Upper lobe of left lung (tissue), 6 donors: ENCODE measurements at regions not wholly inside any gene's neighbourhood (a gene's known extent, or its start where the extent isn't known, plus 50 kb on each side); places are given as distances from the start of the nearest gene placed in this dataset.

Experiments
- ATAC-seq, 2 donors: fragments of 200-7000 bp; cut with Tn5 transposase; one replicate each; pipeline ENCODE4 v1.9.1; 2022; ENCODE audit warnings: mild to moderate bottlenecking in 2 of 2, moderate library complexity in 2 of 2; ENCODE audit not compliant: low FRiP score in 2 of 2
- DNase-seq, 2 donors: peaks; one replicate each; pipeline ENCODE4 v3.0.0-alpha.2; 2019 to 2020
- H3K27ac ChIP-seq, 4 donors: fragments of 200-600 bp; sonication (generic); one replicate each; pipeline ENCODE4 v1.5.1; 2016 to 2019
- H3K27me3 ChIP-seq, 4 donors: fragments of 200-600 bp; sonication (generic); one replicate each; pipeline ENCODE4 v1.5.1; 2017 to 2019
- H3K36me3 ChIP-seq, 4 donors: fragments of 200-600 bp; sonication (generic); one replicate each; pipeline ENCODE4 v1.5.1; 2016 to 2019
- H3K4me1 ChIP-seq, 4 donors: fragments of 200-600 bp; sonication (generic); one replicate each; pipeline ENCODE4 v1.5.1; 2018 to 2019
- H3K4me3 ChIP-seq, 4 donors: fragments of 200-600 bp; sonication (generic); one replicate each; pipeline ENCODE4 v1.5.1; 2017 to 2019; ENCODE audit warnings: mild to moderate bottlenecking in 2 of 4, moderate library complexity in 1 of 4
- H3K9me3 ChIP-seq, 4 donors: fragments of 200-600 bp; sonication (generic); one replicate each; pipeline ENCODE4 v1.5.1; 2018 to 2019
- EP300 ChIP-seq, 4 donors: sonication (generic); formaldehyde crosslinking; IDR thresholded peaks; one replicate each; pipeline ENCODE4 v1.5.1; 2017; ENCODE audit warnings: antibody characterized with exemption in 4 of 4, control low read depth in 2 of 4
- POLR2A ChIP-seq, 4 donors: fragments of 450-650 bp; IDR thresholded peaks; one replicate each; pipeline ENCODE4 v1.5.1; 2016 to 2017; ENCODE audit warnings: antibody characterized with exemption in 4 of 4, mild to moderate bottlenecking in 2 of 4
- POLR2AphosphoS5 ChIP-seq, 2 donors: sonication (generic); formaldehyde crosslinking; IDR thresholded peaks; one replicate each; pipeline ENCODE4 v1.5.1; 2017; ENCODE audit warnings: antibody characterized with exemption in 2 of 2
- WGBS, 2 donors: methylation state at CpG; one replicate each; pipeline ENCODE4 v1.1.5; 2017 to 2018; 5-methylcytosine and 5-hydroxymethylcytosine counted together
- TF ChIP-seq, protein P1 (sequence below), 6 experiments: fragments of 450-650 bp in 4 of 6; fragments of 200-600 bp in 2 of 6; sonication (generic) in 2 of 6; IDR thresholded peaks; one replicate each; pipeline ENCODE4 v1.5.1; 2016 to 2019; ENCODE audit warnings: antibody characterized with exemption in 6 of 6
- donor health status: DM: no; HTN: no; CAD: no; lungs with moderate emphysema.
- donor health status: DM: no; HTN: yes; CAD: no; lungs with severe emphysema.

DNA sequence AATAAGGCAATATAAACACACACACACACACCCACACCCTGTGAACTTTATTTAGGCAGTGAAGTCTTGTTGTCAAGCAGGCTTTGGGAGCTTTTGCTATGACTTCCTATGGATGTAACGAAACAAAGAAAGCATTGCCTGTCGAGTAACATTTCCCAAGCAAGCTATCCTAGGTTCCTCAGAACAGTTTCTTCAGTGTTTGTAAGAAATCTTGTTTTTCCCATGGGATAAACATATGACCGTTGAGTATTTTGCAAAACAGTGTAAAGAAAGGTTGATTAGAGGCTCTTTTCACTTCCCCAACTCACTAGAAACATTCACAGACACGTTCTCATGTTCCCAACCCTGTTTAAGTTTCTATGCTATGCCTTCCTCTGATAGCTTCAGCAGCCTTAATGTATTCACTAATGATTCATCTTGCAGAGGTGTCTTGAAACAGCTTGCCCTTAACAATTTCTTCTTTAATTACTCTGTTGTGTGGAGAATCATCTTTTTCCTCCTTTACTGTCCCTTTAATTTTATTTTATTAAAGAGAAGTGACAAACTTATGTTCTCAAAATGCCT is 1947.1 kb upstream of the TENM3 start:
- DNase-seq (no peak), ATAC-seq (no peak)
- Histone ChIP-seq H3K27ac (no peak overlapping the region), H3K4me1 (no peaks in the 10 kb centered on the region), H3K4me3 (no peak overlapping the region), H3K36me3 (no peaks in the 10 kb centered on the region), H3K27me3 (no peaks in the 10 kb centered on the region), H3K9me3 (no peaks in the 10 kb centered on the region)
- WGBS, 2 donors = 39 to 41% methylated on average over 4 of the region's 4 CpGs
- TF ChIP-seq EP300 (IDR thresholded peaks at IDR 0.05) (no peak), POLR2A (IDR thresholded peaks at IDR 0.05) (no peak), POLR2AphosphoS5 (IDR thresholded peaks at IDR 0.05) (no peak)
- TF ChIP-seq, protein P1, sequence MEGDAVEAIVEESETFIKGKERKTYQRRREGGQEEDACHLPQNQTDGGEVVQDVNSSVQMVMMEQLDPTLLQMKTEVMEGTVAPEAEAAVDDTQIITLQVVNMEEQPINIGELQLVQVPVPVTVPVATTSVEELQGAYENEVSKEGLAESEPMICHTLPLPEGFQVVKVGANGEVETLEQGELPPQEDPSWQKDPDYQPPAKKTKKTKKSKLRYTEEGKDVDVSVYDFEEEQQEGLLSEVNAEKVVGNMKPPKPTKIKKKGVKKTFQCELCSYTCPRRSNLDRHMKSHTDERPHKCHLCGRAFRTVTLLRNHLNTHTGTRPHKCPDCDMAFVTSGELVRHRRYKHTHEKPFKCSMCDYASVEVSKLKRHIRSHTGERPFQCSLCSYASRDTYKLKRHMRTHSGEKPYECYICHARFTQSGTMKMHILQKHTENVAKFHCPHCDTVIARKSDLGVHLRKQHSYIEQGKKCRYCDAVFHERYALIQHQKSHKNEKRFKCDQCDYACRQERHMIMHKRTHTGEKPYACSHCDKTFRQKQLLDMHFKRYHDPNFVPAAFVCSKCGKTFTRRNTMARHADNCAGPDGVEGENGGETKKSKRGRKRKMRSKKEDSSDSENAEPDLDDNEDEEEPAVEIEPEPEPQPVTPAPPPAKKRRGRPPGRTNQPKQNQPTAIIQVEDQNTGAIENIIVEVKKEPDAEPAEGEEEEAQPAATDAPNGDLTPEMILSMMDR (IDR thresholded peaks at IDR 0.05) = no peak

DNA sequence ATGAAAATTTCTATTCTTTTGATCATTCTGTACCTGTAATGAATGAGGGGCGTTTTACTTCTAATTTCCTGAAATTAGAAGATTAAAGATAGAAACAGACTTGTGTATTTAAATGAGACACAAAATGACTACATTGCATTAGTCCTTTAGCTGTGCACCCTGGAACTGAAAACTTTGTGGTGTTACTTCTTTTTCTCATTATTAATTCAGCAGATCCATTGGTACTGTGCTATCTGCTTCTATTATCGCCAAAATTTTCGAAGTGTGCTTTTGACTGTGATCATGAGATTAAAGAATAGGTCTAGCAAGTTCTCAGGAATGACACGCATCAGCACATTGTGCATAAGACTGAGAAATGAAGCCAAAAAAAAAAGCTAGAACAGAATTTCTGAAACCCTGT is 1938.9 kb upstream of the TENM3 start:
- Histone ChIP-seq H3K27me3 (no peaks in the 10 kb centered on the region), H3K4me3 (no peak overlapping the region), H3K4me1 (no peaks in the 10 kb centered on the region), H3K27ac (no peak overlapping the region), H3K36me3 (no peaks in the 10 kb centered on the region), H3K9me3 (no peaks in the 10 kb centered on the region)
- ATAC-seq (no peak), DNase-seq (no peak)
- WGBS, 2 donors = 57 to 78% methylated on average over 4 of the region's 4 CpGs
- no peak for TF ChIP-seq POLR2A (IDR thresholded peaks at IDR 0.05)
- no peak for TF ChIP-seq EP300 (IDR thresholded peaks at IDR 0.05)
- no peak for TF ChIP-seq POLR2AphosphoS5 (IDR thresholded peaks at IDR 0.05)
- TF ChIP-seq, protein P1 (IDR thresholded peaks at IDR 0.05) = no peak

DNA sequence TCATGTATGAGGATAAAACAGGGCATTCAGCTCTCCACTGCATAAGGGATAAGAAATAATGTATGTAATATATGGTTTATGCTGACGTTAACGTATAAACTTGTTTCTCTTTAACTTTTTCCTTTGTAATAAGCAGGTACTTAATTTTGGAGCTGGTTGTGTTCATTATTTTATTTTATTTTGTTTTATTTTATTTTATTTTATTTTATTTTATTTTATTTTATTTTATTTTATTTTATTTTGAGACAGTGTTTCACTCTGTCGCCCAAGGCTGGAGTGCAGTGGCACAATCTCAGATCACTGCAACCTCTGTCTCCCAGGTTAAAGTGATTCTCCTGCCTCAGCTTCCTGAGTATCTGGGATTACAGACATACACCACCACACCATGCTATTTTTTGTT is 1932.6 kb upstream of the TENM3 start:
- no peak for ATAC-seq
- no peak for DNase-seq
- Histone ChIP-seq H3K36me3 (no peaks in the 10 kb centered on the region), H3K9me3 (no peaks in the 10 kb centered on the region), H3K4me1 (no peaks in the 10 kb centered on the region), H3K27me3 (no peaks in the 10 kb centered on the region), H3K27ac (no peak overlapping the region), H3K4me3 (no peak overlapping the region)
- TF ChIP-seq, protein P1 (IDR thresholded peaks at IDR 0.05) = no peak
- no peak for TF ChIP-seq POLR2A (IDR thresholded peaks at IDR 0.05)
- 93 to 98% methylated on average over 3 of the region's 3 CpGs for WGBS, 2 donors

DNA sequence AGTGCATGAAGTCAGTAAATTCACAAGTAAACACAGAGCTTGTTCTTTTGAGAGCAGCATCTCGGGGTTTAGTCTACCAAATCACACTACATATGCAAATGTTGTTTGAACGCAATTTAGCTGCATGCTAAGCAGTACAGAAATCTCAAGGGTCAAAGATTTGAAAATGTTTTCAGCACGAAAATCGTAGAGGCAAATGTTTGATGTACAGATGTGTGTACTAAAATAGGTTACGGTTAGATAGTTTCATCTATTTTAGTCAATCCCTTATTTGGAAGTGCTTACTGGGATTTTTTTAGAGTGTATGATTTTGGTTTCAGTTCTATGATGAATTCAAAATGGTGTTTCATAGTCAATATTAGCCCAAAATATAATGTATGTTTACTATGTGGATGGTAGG is 1928.2 kb upstream of the TENM3 start:
- H3K36me3 ChIP-seq = no peaks in the 10 kb centered on the region
- H3K4me3 ChIP-seq = no peak overlapping the region
- no peaks in the 10 kb centered on the region for H3K9me3 ChIP-seq
- WGBS, 2 donors = 61 to 73% methylated on average over 5 of the region's 5 CpGs
- ATAC-seq (no peak), DNase-seq (no peak)
- no peaks in the 10 kb centered on the region for H3K27me3 ChIP-seq
- H3K4me1 ChIP-seq = no peaks in the 10 kb centered on the region
- H3K27ac ChIP-seq = no peak overlapping the region
- TF ChIP-seq POLR2AphosphoS5 (IDR thresholded peaks at IDR 0.05) = no peak
- TF ChIP-seq EP300 (IDR thresholded peaks at IDR 0.05) = no peak
- no peak for TF ChIP-seq POLR2A (IDR thresholded peaks at IDR 0.05)
- TF ChIP-seq, protein P1 (IDR thresholded peaks at IDR 0.05) = no peak

DNA sequence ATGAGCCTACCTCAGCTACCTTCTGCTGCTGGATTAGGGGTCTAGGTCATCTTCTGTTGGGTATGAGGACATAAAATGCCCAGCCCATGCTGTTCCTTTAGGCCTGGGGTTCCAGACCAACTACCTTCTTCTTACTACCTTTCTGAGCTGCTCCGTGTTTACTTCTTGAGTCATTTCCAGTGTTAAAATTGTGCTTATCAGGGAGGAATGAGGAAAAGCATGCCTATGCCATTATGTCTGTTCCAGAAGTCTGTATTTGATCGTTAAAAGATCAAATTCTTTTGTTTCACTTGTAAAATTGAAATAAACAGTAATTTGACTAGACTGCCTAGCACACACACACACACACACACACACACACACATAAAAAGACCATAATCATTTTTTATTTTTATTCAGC is 1912.7 kb upstream of the TENM3 start:
- Histone ChIP-seq H3K4me3 (no peak overlapping the region), H3K27ac (no peak overlapping the region), H3K9me3 (no peaks in the 10 kb centered on the region), H3K27me3 (no peaks in the 10 kb centered on the region), H3K36me3 (no peaks in the 10 kb centered on the region), H3K4me1 (no peaks in the 10 kb centered on the region)
- 70 to 72% methylated on average over 2 of the region's 2 CpGs for WGBS, 2 donors
- TF ChIP-seq EP300 (IDR thresholded peaks at IDR 0.05) (no peak), POLR2AphosphoS5 (IDR thresholded peaks at IDR 0.05) (no peak), POLR2A (IDR thresholded peaks at IDR 0.05) (no peak)
- TF ChIP-seq, protein P1 (IDR thresholded peaks at IDR 0.05) = no peak
- ATAC-seq (no peak), DNase-seq (no peak)
